HepG2 (cell line): ENCODE measurements at regions not wholly inside any gene's neighbourhood (a gene's known extent, or its start where the extent isn't known, plus 50 kb on each side); places are given as distances from the start of the nearest gene placed in this dataset.
A peak's percentile ranks its signal among the peaks of the same experiment; 100 is the strongest.

ENCODE experiments used
- ATAC-seq: fragments of 200-7000 bp; cut with Tn5 transposase; 3 replicates; pipeline ENCODE4 v1.9.1; 2020; ENCODE audit warnings: mild to moderate bottlenecking, moderate library complexity
- BruUV-seq: library from RNA; stranded (reverse); fragments of 400-500 nt; replicated peaks from 2 replicates; lab custom pipeline; 2021; lab: Mats Ljungman, UMichigan
- CTCF ChIA-PET: fragments of 300-600 bp; formaldehyde crosslinking; extraction: SDS; loops from one replicate; lab custom pipeline; 2021; ENCODE audit warnings: low total read pairs, inconsistent platforms, low intra/inter-chr PET ratio; lab: Yijun Ruan, JAX
- POLR2A ChIA-PET: fragments of 350-600 bp; sonication (Branson Sonifier 250); formaldehyde crosslinking; loops from one replicate; lab custom pipeline; 2020; ENCODE audit warnings: antibody characterized with exemption, inconsistent platforms; lab: Yijun Ruan, JAX
- DNase-seq: peaks from one replicate; pipeline ENCODE4 v3.0.0-alpha.2; 2015; ENCODE audit warnings: low spot score
- FAIRE-seq: peaks from 3 replicates; lab custom pipeline; 2011; peaks lifted over from hg19 to GRCh38; lab: Jason Lieb, UNC
- H2AFZ ChIP-seq: one replicate; pipeline ENCODE4 v1.6.1; 2011; ENCODE audit warnings: low read length, inconsistent platforms
- H3K27ac ChIP-seq: fragments of 300-600 bp; 3 replicates; pipeline ENCODE4 v1.8.0; 2011; ENCODE audit warnings: mixed run types, mild to moderate bottlenecking, mixed read lengths, low read length, inconsistent platforms; ENCODE audit not compliant: insufficient read depth; ENCODE audit errors: extremely low read length
- H3K27me3 ChIP-seq, 2 experiments: fragments of 200-600 bp in 1 of 2; 2 replicates in 1 of 2; 3 replicates in 1 of 2; pipeline versions ENCODE4 v1.6.0 to v1.8.0; 2011; ENCODE audit warnings: low read length in 2 of 2, mild to moderate bottlenecking in 2 of 2, moderate library complexity in 2 of 2, inconsistent platforms in 1 of 2; ENCODE audit not compliant: insufficient read depth in 2 of 2, control insufficient read depth in 1 of 2
- H3K36me3 ChIP-seq, 2 experiments: fragments of 200-600 bp in 1 of 2; replicated peaks in 1 of 2; 2 replicates in 1 of 2; 3 replicates in 1 of 2; pipeline versions ENCODE4 v1.5.1 to v1.8.0; 2011; ENCODE audit warnings: low read length in 2 of 2, inconsistent platforms in 1 of 2; ENCODE audit not compliant: insufficient read depth in 2 of 2, control insufficient read depth in 1 of 2
- H3K4me1 ChIP-seq: 2 replicates; pipeline ENCODE4 v1.5.1; 2012; ENCODE audit warnings: low read length, inconsistent platforms; ENCODE audit not compliant: insufficient read depth
- H3K4me2 ChIP-seq: 2 replicates; pipeline ENCODE4 v1.6.0; 2011; ENCODE audit warnings: low read depth, low read length, inconsistent platforms
- H3K4me3 ChIP-seq, 3 experiments: fragments of 200-600 bp in 1 of 3; sonication (generic), shearing (Covaris generic) in 1 of 3; replicated peaks in 1 of 3; 2 replicates each; pipeline ENCODE4 v1.5.1; 2011 to 2016; ENCODE audit warnings: low read length in 3 of 3, inconsistent platforms in 2 of 3, low read depth in 2 of 3, mild to moderate bottlenecking in 2 of 3, control low read depth in 1 of 3, mixed read lengths in 1 of 3; ENCODE audit not compliant: insufficient read depth in 1 of 3
- H3K79me2 ChIP-seq: one replicate; pipeline ENCODE4 v1.6.1; 2011; ENCODE audit warnings: low read length, inconsistent platforms; ENCODE audit not compliant: insufficient read depth
- H3K9ac ChIP-seq: 2 replicates; pipeline ENCODE4 v1.6.0; 2011; ENCODE audit warnings: mild to moderate bottlenecking, low read depth, low read length, inconsistent platforms; ENCODE audit not compliant: insufficient read depth
- H3K9me3 ChIP-seq: 2 replicates; pipeline ENCODE4 v1.5.1; 2012; ENCODE audit warnings: mild to moderate bottlenecking, low read length
- H4K20me1 ChIP-seq: 2 replicates; pipeline ENCODE4 v1.6.0; 2011; ENCODE audit warnings: inconsistent platforms, mild to moderate bottlenecking, low read length, moderate library complexity; ENCODE audit not compliant: insufficient read depth
- BATF2 ChIP-seq: sonication (generic); formaldehyde crosslinking; IDR thresholded peaks from 2 replicates; pipeline ENCODE4 v1.8.0; 2022; ENCODE audit warnings: mild to moderate bottlenecking, missing genetic modification reagents, moderate library complexity
- RFX5 ChIP-seq: IDR thresholded peaks from 2 replicates; pipeline ENCODE4 v1.6.1; 2011; ENCODE audit warnings: low read depth, low read length, improper control_type of control experiment
- SOX13 ChIP-seq, 3 experiments: fragments of 450-650 bp in 1 of 3; sonication (generic) in 1 of 3; formaldehyde crosslinking in 1 of 3; IDR thresholded peaks in 2 of 3; conservative IDR thresholded peaks in 1 of 3; 2 replicates each; pipeline versions ENCODE4 v1.5.0 to v1.6.1; 2016 to 2020; ENCODE audit warnings: antibody characterized with exemption in 1 of 3, mild to moderate bottlenecking in 1 of 3, missing compliant biosample characterization in 1 of 3, missing genetic modification reagents in 1 of 3, moderate library complexity in 1 of 3
- TEAD2 ChIP-seq: sonication (generic); formaldehyde crosslinking; IDR thresholded peaks from 2 replicates; pipeline ENCODE4 v1.9.0; 2021; ENCODE audit warnings: missing genetic modification reagents
- ZNF235 ChIP-seq: sonication (generic); formaldehyde crosslinking; IDR thresholded peaks from 2 replicates; pipeline ENCODE4 v1.8.1; 2023; ENCODE audit warnings: mild to moderate bottlenecking, missing genetic modification reagents, borderline replicate concordance
- ZNF30 ChIP-seq: sonication (generic); formaldehyde crosslinking; IDR thresholded peaks from 2 replicates; pipeline ENCODE4 v1.5.0; 2020; ENCODE audit warnings: mild to moderate bottlenecking, missing genetic modification reagents
- ZNF724P ChIP-seq: sonication (generic); formaldehyde crosslinking; IDR thresholded peaks from 2 replicates; pipeline ENCODE4 v1.8.0; 2022; ENCODE audit warnings: missing genetic modification reagents, borderline replicate concordance
- WGBS: methylation state at CpG from one replicate; pipeline ENCODE4 v1.1.6; 2017; ENCODE audit warnings: low lambda C conversion rate; 5-methylcytosine and 5-hydroxymethylcytosine counted together
- in situ Hi-C: cut with HindIII; loops from 2 replicates; pipeline ENCODE4 v1.10.0; 2017; ENCODE audit warnings: low pct_unique_long_range_greater_than_20kb; ENCODE audit not compliant: extremely low pct_ligation_motif_present
- intact Hi-C: fragments of 100-400 bp; cut with micrococcal nuclease; formaldehyde crosslinking; loops from one replicate; pipeline ENCODE4 v1.10.0; 2022; ENCODE audit not compliant: unreplicated experiment

GRCh38 chr2:58870704-58871103 is 629.6 kb upstream of the FANCL start (continued):
- TF ChIP-seq RFX5, result no peak
- TF ChIP-seq ZNF724P (CRISPR knock-in tag), result no peak
- TF ChIP-seq ZNF235 (CRISPR knock-in tag), result no peak
- no peak for TF ChIP-seq SOX13 (IDR thresholded peaks at IDR 0.05)
- TF ChIP-seq SOX13 (CRISPR knock-in tag; conservative IDR thresholded peaks at IDR 0.05 in 1 of 2, IDR thresholded peaks at IDR 0.05 in 1 of 2), result no peak
- TF ChIP-seq TEAD2 (CRISPR knock-in tag), result no peak
- TF ChIP-seq ZNF30 (CRISPR knock-in tag), result no peak
- TF ChIP-seq, all 625 proteins: peak for 4

- Histone ChIP-seq H3K4me1 (peaks cover 13% of the 10 kb centered on the region; the same call in 1 of the 2 replicates), H3K36me3 (no peaks in the 10 kb centered on the region), H3K27me3 (no peaks in the 10 kb centered on the region), H3K9ac (no peak overlapping the region), H3K79me2 (no peaks in the 10 kb centered on the region), H4K20me1 (no peaks in the 10 kb centered on the region), H3K9me3 (peaks cover 8% of the 10 kb centered on the region; the same call in 1 of the 2 replicates), H3K4me3 (no peak overlapping the region), H3K4me2 (no peak overlapping the region), H2AFZ (no peak overlapping the region), H3K27ac (no peak overlapping the region)
- in situ Hi-C loops, result no loop called here
- ATAC-seq, result peak; percentile 92
- BruUV-seq, result no TSS peak
- CTCF ChIA-PET, result no interaction called here
- no peak for TF ChIP-seq BATF2 (CRISPR knock-in tag)
- 0% methylated on average over 1 of the region's 1 CpG for WGBS
- POLR2A ChIA-PET, result no interaction called here
- intact Hi-C loops, result no loop called here
- FAIRE-seq, result no peak
- no peak for DNase-seq
Observed at GRCh38 chr2:58866946-58867345, 625.8 kb upstream of the FANCL start.
